ENCODE measurements at regions not wholly inside any gene's neighbourhood (a gene's known extent, or its start where the extent isn't known, plus 50 kb on each side); places are given as distances from the start of the nearest gene placed in this dataset.

GRCh38 chr3:107275511-107275910, 101.7 kb upstream of the CCDC54 start:
- no peak for ATAC-seq
- Mint-ChIP-seq H3K27ac (no peak overlapping the region), H3K4me3 (no peak overlapping the region), H3K27me3 (peaks cover 56% of the 10 kb centered on the region), H3K4me1 (peaks cover 4% of the 10 kb centered on the region), H3K36me3 (ENCODE audit: low read depth) (peaks cover 2% of the 10 kb centered on the region)
- no peaks in the 10 kb centered on the region for H3K9me3 ChIP-seq (ENCODE audit: control insufficient read depth, low read length, poor library complexity, severe bottlenecking)
- DNase-seq: no peak

GRCh38 chr3:107283948-107284347, 93.3 kb upstream of the CCDC54 start:
- Mint-ChIP-seq H3K4me3 (no peak overlapping the region), H3K4me1 (peaks cover 2% of the 10 kb centered on the region), H3K36me3 (ENCODE audit: low read depth) (peaks cover 6% of the 10 kb centered on the region), H3K27me3 (peaks cover 28% of the 10 kb centered on the region), H3K27ac (no peak overlapping the region)
- no peak for DNase-seq
- ATAC-seq: no peak
- H3K9me3 ChIP-seq (ENCODE audit: control insufficient read depth, low read length, poor library complexity, severe bottlenecking): no peaks in the 10 kb centered on the region

GRCh38 chr3:107284612-107285011, 92.6 kb upstream of the CCDC54 start:
- Mint-ChIP-seq H3K4me1 (peaks cover 2% of the 10 kb centered on the region), H3K4me3 (no peak overlapping the region), H3K36me3 (ENCODE audit: low read depth) (peaks cover 6% of the 10 kb centered on the region), H3K27me3 (peaks cover 22% of the 10 kb centered on the region), H3K27ac (no peak overlapping the region)
- DNase-seq (no peak), ATAC-seq (no peak)
- H3K9me3 ChIP-seq (ENCODE audit: control insufficient read depth, low read length, poor library complexity, severe bottlenecking): no peaks in the 10 kb centered on the region

DNA sequence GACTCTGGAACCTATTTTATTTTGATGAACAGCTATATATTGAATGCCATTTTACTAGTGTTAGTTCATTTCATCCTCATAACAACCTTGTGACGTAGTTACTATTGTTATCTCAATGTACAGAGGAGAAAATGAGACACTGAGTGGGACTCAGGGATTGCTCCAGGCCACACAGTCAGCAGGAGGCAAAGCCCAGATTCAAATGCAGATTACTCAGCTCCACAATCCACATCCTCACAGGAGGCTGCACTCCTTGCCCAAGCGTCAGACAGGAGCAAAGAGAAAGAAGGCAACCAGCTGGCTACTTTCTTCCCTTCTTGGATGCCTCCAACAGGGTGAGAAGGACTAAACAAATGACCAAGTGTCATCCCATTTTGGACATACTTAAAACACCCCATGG, 92.0 kb upstream of the CCDC54 start:
- DNase-seq (no peak), ATAC-seq (no peak)
- Mint-ChIP-seq H3K27me3 (peaks cover 22% of the 10 kb centered on the region), H3K27ac (no peak overlapping the region), H3K4me3 (no peak overlapping the region), H3K4me1 (peaks cover 2% of the 10 kb centered on the region), H3K36me3 (ENCODE audit: low read depth) (peaks cover 6% of the 10 kb centered on the region)
- no peaks in the 10 kb centered on the region for H3K9me3 ChIP-seq (ENCODE audit: control insufficient read depth, low read length, poor library complexity, severe bottlenecking)

GRCh38 chr3:107289354-107289753, 87.9 kb upstream of the CCDC54 start:
- Mint-ChIP-seq H3K4me3 (no peak overlapping the region), H3K4me1 (no peaks in the 10 kb centered on the region), H3K36me3 (ENCODE audit: low read depth) (peaks cover 2% of the 10 kb centered on the region), H3K27ac (no peak overlapping the region), H3K27me3 (peaks cover 5% of the 10 kb centered on the region)
- H3K9me3 ChIP-seq (ENCODE audit: control insufficient read depth, low read length, poor library complexity, severe bottlenecking): no peaks in the 10 kb centered on the region
- ATAC-seq (no peak), DNase-seq (no peak)

GRCh38 chr3:107294117-107294516, 83.1 kb upstream of the CCDC54 start:
- ATAC-seq (no peak), DNase-seq (no peak)
- H3K36me3 Mint-ChIP-seq (ENCODE audit: low read depth): peaks cover 2% of the 10 kb centered on the region
- no peak overlapping the region for H3K27ac Mint-ChIP-seq
- no peak overlapping the region for H3K4me3 Mint-ChIP-seq
- H3K9me3 ChIP-seq (ENCODE audit: control insufficient read depth, low read length, poor library complexity, severe bottlenecking): no peaks in the 10 kb centered on the region
- H3K27me3 Mint-ChIP-seq: peaks cover 5% of the 10 kb centered on the region
- H3K4me1 Mint-ChIP-seq: no peaks in the 10 kb centered on the region

- H3K9me3 ChIP-seq (ENCODE audit: control insufficient read depth, low read length, poor library complexity, severe bottlenecking): no peaks in the 10 kb centered on the region
- Mint-ChIP-seq H3K36me3 (ENCODE audit: low read depth) (peaks cover 2% of the 10 kb centered on the region), H3K27ac (no peak overlapping the region), H3K27me3 (peaks cover 9% of the 10 kb centered on the region), H3K4me3 (no peak overlapping the region), H3K4me1 (no peaks in the 10 kb centered on the region)
- DNase-seq: no peak
- ATAC-seq: no peak
These were observed 79.6 kb upstream of the CCDC54 start for GRCh38 chr3:107297597-107297996.

DNA sequence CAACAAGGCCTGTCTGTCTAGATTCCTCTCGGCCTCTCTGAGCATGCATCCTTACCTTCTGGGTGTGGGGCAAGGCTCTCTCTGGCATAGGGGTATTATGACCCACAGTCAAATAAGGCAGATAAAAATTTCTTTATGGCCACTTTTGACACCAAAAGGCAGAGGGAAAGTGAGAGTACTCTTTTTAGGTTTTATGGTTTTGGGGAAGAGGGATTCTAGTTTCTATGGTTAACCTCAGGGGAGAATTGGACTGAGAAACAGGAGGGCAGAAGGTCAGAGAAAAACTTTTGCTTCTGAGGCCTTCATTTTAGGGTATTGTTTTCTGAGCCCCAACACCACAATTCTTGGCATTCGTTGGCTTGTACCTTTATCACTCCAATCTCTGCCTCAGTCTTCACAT, 70.0 kb upstream of the CCDC54 start:
- Mint-ChIP-seq H3K36me3 (ENCODE audit: low read depth) (no peaks in the 10 kb centered on the region), H3K27ac (no peak overlapping the region), H3K4me1 (no peaks in the 10 kb centered on the region), H3K27me3 (peaks cover 18% of the 10 kb centered on the region), H3K4me3 (no peak overlapping the region)
- H3K9me3 ChIP-seq (ENCODE audit: control insufficient read depth, low read length, poor library complexity, severe bottlenecking): no peaks in the 10 kb centered on the region
- ATAC-seq (no peak), DNase-seq (no peak)

DNA sequence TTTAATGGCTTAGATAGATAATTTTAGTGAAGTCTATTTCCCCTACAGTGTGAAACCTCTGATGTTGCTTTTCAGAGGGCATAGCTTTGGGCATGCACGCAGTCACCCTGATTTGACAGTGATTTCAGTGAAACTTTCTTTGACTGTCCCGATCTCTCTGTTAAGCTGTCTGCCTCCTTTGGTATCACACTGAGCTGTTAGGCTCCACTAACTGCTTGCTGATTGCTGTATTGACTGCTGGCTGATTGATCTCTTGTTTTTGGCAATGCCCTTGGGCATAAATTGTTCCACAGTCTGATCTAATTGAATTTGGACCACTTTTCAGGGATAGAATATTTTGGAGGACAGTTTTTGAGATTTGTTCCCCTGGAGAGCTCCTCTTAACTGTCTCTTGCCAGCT, 68.5 kb upstream of the CCDC54 start:
- ATAC-seq (no peak), DNase-seq (no peak)
- no peaks in the 10 kb centered on the region for H3K36me3 Mint-ChIP-seq (ENCODE audit: low read depth)
- H3K4me1 Mint-ChIP-seq: no peaks in the 10 kb centered on the region
- H3K9me3 ChIP-seq (ENCODE audit: control insufficient read depth, low read length, poor library complexity, severe bottlenecking): no peaks in the 10 kb centered on the region
- no peak overlapping the region for H3K4me3 Mint-ChIP-seq
- no peak overlapping the region for H3K27ac Mint-ChIP-seq
- peaks cover 14% of the 10 kb centered on the region for H3K27me3 Mint-ChIP-seq

DNA sequence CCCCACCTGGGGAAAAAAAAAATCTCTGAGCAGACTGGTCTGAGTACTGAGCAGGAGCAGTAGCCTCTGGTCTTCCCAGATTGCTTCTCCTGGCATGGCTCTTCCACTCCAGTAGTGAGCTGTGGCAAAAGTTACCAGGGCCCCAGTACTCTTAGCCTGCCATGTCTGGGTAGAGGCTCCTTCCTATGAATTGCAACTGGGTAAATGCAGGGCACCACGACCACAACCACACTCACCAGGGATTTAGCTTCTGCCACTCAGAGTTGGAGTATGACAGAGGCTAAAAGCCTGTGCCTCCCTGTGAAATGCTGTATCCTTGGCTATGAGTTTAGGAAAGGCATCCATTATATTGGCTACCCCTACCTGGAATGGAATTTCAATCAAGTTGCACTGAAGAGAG, 67.9 kb upstream of the CCDC54 start:
- Mint-ChIP-seq H3K27me3 (peaks cover 20% of the 10 kb centered on the region), H3K4me3 (no peak overlapping the region), H3K27ac (no peak overlapping the region), H3K4me1 (no peaks in the 10 kb centered on the region), H3K36me3 (ENCODE audit: low read depth) (no peaks in the 10 kb centered on the region)
- H3K9me3 ChIP-seq (ENCODE audit: control insufficient read depth, low read length, poor library complexity, severe bottlenecking): no peaks in the 10 kb centered on the region
- DNase-seq (no peak), ATAC-seq (no peak)

GRCh38 chr3:107313711-107314110, 63.5 kb upstream of the CCDC54 start:
- H3K4me1 Mint-ChIP-seq: no peaks in the 10 kb centered on the region
- no peak for ATAC-seq
- peaks cover 43% of the 10 kb centered on the region for H3K27me3 Mint-ChIP-seq
- no peak for DNase-seq
- no peak overlapping the region for H3K4me3 Mint-ChIP-seq
- H3K36me3 Mint-ChIP-seq (ENCODE audit: low read depth): no peaks in the 10 kb centered on the region
- H3K27ac Mint-ChIP-seq: no peak overlapping the region
- H3K9me3 ChIP-seq (ENCODE audit: control insufficient read depth, low read length, poor library complexity, severe bottlenecking): no peaks in the 10 kb centered on the region

DNA sequence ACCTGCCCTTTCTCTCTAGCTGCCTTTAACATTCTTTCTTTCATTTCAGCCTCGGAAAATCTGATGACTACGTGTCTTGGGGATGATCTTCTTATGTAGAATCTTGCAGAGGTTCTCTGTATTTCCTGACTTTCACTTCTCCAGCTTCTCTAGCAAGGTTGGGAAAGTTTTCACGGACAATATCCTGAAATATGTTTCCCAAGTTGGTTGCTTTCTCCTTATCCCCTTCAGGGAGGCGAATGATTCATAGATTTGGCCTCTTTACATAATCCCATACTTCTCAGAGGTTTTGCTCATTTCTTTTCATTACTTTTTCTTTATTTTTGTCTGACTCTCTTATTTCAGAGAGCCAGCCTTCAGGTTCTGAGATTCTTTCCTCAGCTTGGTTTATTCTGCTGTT, 62.1 kb upstream of the CCDC54 start:
- Mint-ChIP-seq H3K36me3 (ENCODE audit: low read depth) (no peaks in the 10 kb centered on the region), H3K27ac (no peak overlapping the region), H3K4me3 (no peak overlapping the region), H3K27me3 (peaks cover 39% of the 10 kb centered on the region), H3K4me1 (no peaks in the 10 kb centered on the region)
- no peaks in the 10 kb centered on the region for H3K9me3 ChIP-seq (ENCODE audit: control insufficient read depth, low read length, poor library complexity, severe bottlenecking)
- no peak for ATAC-seq
- DNase-seq: no peak

DNA sequence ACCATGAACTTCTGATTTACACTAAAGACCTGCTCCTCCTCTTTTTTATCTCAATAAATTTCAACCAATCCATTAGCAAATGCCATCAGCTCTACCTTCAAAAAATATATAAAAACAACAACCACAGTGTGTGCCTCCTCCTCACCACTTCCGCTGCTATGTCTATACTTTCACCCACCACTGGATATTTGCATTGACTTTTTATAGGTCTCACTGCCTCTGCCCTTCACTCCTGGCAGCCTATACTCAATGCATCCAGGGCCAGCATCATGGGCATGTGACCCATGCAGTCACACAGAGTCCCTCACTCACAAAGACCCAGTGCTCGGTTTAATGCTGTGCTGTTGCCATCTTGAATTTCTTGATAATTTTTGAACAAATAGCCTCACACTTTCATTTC, 53.5 kb upstream of the CCDC54 start:
- no peak for ATAC-seq
- Mint-ChIP-seq H3K4me1 (no peaks in the 10 kb centered on the region), H3K36me3 (ENCODE audit: low read depth) (no peaks in the 10 kb centered on the region), H3K4me3 (no peak overlapping the region), H3K27me3 (peaks cover 6% of the 10 kb centered on the region), H3K27ac (no peak overlapping the region)
- no peak for DNase-seq
- H3K9me3 ChIP-seq (ENCODE audit: control insufficient read depth, low read length, poor library complexity, severe bottlenecking): no peaks in the 10 kb centered on the region

- no peak for ATAC-seq
- Mint-ChIP-seq H3K27me3 (peaks cover 6% of the 10 kb centered on the region), H3K27ac (no peak overlapping the region), H3K4me3 (no peak overlapping the region), H3K36me3 (ENCODE audit: low read depth) (no peaks in the 10 kb centered on the region), H3K4me1 (no peaks in the 10 kb centered on the region)
- no peaks in the 10 kb centered on the region for H3K9me3 ChIP-seq (ENCODE audit: control insufficient read depth, low read length, poor library complexity, severe bottlenecking)
- DNase-seq: no peak
These were observed 51.8 kb upstream of the CCDC54 start for GRCh38 chr3:107325446-107325845.
